DND-41 (cell line): ENCODE measurements at regions not wholly inside any gene's neighbourhood (a gene's known extent, or its start where the extent isn't known, plus 50 kb on each side); places are given as distances from the start of the nearest gene placed in this dataset.

ENCODE experiments used
- ATAC-seq: fragments of 200-7000 bp; cut with Tn5 transposase; 3 replicates; pipeline ENCODE4 v1.9.1; 2021; ENCODE audit warnings: low read depth; ENCODE audit not compliant: insufficient read depth
- DNase-seq: peaks from one replicate; pipeline ENCODE4 v3.0.0-alpha.2; 2020
- H2AFZ ChIP-seq: 2 replicates; pipeline ENCODE4 v1.6.0; 2012; ENCODE audit warnings: low read depth, low read length
- H3K27ac ChIP-seq: 2 replicates; pipeline ENCODE4 v1.5.1; 2012; ENCODE audit warnings: low read length, inconsistent platforms
- H3K27me3 ChIP-seq: fragments of 200-600 bp; sonication (generic); 2 replicates; pipeline ENCODE4 v1.6.0; 2012; ENCODE audit warnings: low read length, mild to moderate bottlenecking, inconsistent platforms; ENCODE audit not compliant: insufficient read depth, poor library complexity
- H3K36me3 ChIP-seq: 2 replicates; pipeline ENCODE4 v1.5.1; 2012; ENCODE audit warnings: low read length, inconsistent platforms; ENCODE audit not compliant: insufficient read depth
- H3K4me1 ChIP-seq: 2 replicates; pipeline ENCODE4 v1.5.1; 2012; ENCODE audit warnings: mild to moderate bottlenecking, low read length; ENCODE audit not compliant: insufficient read depth
- H3K4me2 ChIP-seq: 2 replicates; pipeline ENCODE4 v1.6.0; 2012; ENCODE audit warnings: mild to moderate bottlenecking, moderate library complexity, low read length, inconsistent platforms; ENCODE audit not compliant: insufficient read depth
- H3K4me3 ChIP-seq, 2 experiments: fragments of 200-600 bp in 1 of 2; shearing (Covaris generic) in 1 of 2; 2 replicates each; pipeline ENCODE4 v1.5.1; 2012 to 2016; ENCODE audit warnings: inconsistent platforms in 2 of 2, low read length in 2 of 2, mild to moderate bottlenecking in 2 of 2, low read depth in 1 of 2, moderate library complexity in 1 of 2
- H3K79me2 ChIP-seq: 2 replicates; pipeline ENCODE4 v1.6.0; 2012; ENCODE audit warnings: low read length, inconsistent platforms; ENCODE audit not compliant: insufficient read depth
- H3K9ac ChIP-seq: 2 replicates; pipeline ENCODE4 v1.6.0; 2012; ENCODE audit warnings: low read depth, mild to moderate bottlenecking, inconsistent platforms, low read length, moderate library complexity
- H3K9me3 ChIP-seq: 2 replicates; pipeline ENCODE4 v1.5.1; 2012; ENCODE audit warnings: low read length, moderate library complexity, mild to moderate bottlenecking, inconsistent platforms; ENCODE audit not compliant: insufficient read depth, severe bottlenecking
- H4K20me1 ChIP-seq: 2 replicates; pipeline ENCODE4 v1.6.0; 2012; ENCODE audit warnings: low read length; ENCODE audit not compliant: insufficient read depth
- CTCF ChIP-seq: IDR thresholded peaks from 2 replicates; pipeline ENCODE4 v1.5.1; 2012; ENCODE audit warnings: borderline replicate concordance, low read length, moderate library complexity, mild to moderate bottlenecking; ENCODE audit not compliant: poor library complexity, severe bottlenecking; ENCODE audit errors: extremely low read depth
- EZH2 ChIP-seq: IDR thresholded peaks from 3 replicates; pipeline ENCODE4 v1.6.1; 2012; ENCODE audit warnings: borderline replicate concordance, low read depth, mild to moderate bottlenecking, moderate library complexity, low read length, inconsistent platforms; ENCODE audit not compliant: severe bottlenecking

- H3K79me2 ChIP-seq, result no peaks in the 10 kb centered on the region
- no peak overlapping the region for H3K4me3 ChIP-seq
- no peak for ATAC-seq
- H2AFZ ChIP-seq, result no peak overlapping the region
- TF ChIP-seq CTCF, result no peak
- TF ChIP-seq EZH2, result no peak
- H4K20me1 ChIP-seq, result no peaks in the 10 kb centered on the region
- H3K4me2 ChIP-seq, result no peak overlapping the region
- peaks cover 4% of the 10 kb centered on the region for H3K27me3 ChIP-seq
- no peaks in the 10 kb centered on the region for H3K4me1 ChIP-seq
- no peak for DNase-seq
- no peak overlapping the region for H3K9ac ChIP-seq
- H3K27ac ChIP-seq, result no peak overlapping the region
- no peaks in the 10 kb centered on the region for H3K36me3 ChIP-seq
- H3K9me3 ChIP-seq, result no peaks in the 10 kb centered on the region
These were observed 245.2 kb upstream of the IGF1R start for GRCh38 chr15:98403169-98403568.

GRCh38 chr15:98403569-98403968, 244.8 kb upstream of the IGF1R start:
- ATAC-seq (no peak), DNase-seq (no peak)
- no peak overlapping the region for H3K9ac ChIP-seq
- H3K27ac ChIP-seq, result no peak overlapping the region
- H3K4me3 ChIP-seq, result no peak overlapping the region
- TF ChIP-seq CTCF, result no peak
- TF ChIP-seq EZH2, result no peak
- H3K4me1 ChIP-seq, result no peaks in the 10 kb centered on the region
- H3K36me3 ChIP-seq, result no peaks in the 10 kb centered on the region
- peaks cover 3% of the 10 kb centered on the region for H3K27me3 ChIP-seq
- no peak overlapping the region for H2AFZ ChIP-seq
- H4K20me1 ChIP-seq, result no peaks in the 10 kb centered on the region
- H3K79me2 ChIP-seq, result no peaks in the 10 kb centered on the region
- H3K4me2 ChIP-seq, result no peak overlapping the region
- no peaks in the 10 kb centered on the region for H3K9me3 ChIP-seq

GRCh38 chr15:98405013-98405412, 243.3 kb upstream of the IGF1R start:
- TF ChIP-seq EZH2, result no peak
- TF ChIP-seq CTCF, result no peak

GRCh38 chr15:98408231-98408630, 240.1 kb upstream of the IGF1R start:
- ATAC-seq (no peak), DNase-seq (no peak)
- H2AFZ ChIP-seq, result no peak overlapping the region
- no peaks in the 10 kb centered on the region for H3K36me3 ChIP-seq
- no peaks in the 10 kb centered on the region for H4K20me1 ChIP-seq
- no peaks in the 10 kb centered on the region for H3K4me1 ChIP-seq
- no peaks in the 10 kb centered on the region for H3K9me3 ChIP-seq
- no peak for TF ChIP-seq EZH2
- TF ChIP-seq CTCF, result no peak
- H3K4me2 ChIP-seq, result no peak overlapping the region
- H3K9ac ChIP-seq, result no peak overlapping the region
- no peak overlapping the region for H3K27ac ChIP-seq
- H3K4me3 ChIP-seq, result no peak overlapping the region
- H3K27me3 ChIP-seq, result no peaks in the 10 kb centered on the region
- no peaks in the 10 kb centered on the region for H3K79me2 ChIP-seq

More at GRCh38 chr15:98405013-98405412, 243.3 kb upstream of the IGF1R start:
- H3K9ac ChIP-seq, result no peak overlapping the region
- no peaks in the 10 kb centered on the region for H3K4me1 ChIP-seq
- H3K27ac ChIP-seq, result no peak overlapping the region
- H2AFZ ChIP-seq, result no peak overlapping the region
- no peaks in the 10 kb centered on the region for H3K27me3 ChIP-seq
- H3K36me3 ChIP-seq, result no peaks in the 10 kb centered on the region
- ATAC-seq, result no peak
- H3K79me2 ChIP-seq, result no peaks in the 10 kb centered on the region
- no peaks in the 10 kb centered on the region for H3K9me3 ChIP-seq
- no peak overlapping the region for H3K4me2 ChIP-seq
- no peaks in the 10 kb centered on the region for H4K20me1 ChIP-seq
- no peak for DNase-seq
- H3K4me3 ChIP-seq, result no peak overlapping the region
